Esophagus muscularis mucosa (tissue), 4 donors: ENCODE measurements at regions not wholly inside any gene's neighbourhood (a gene's known extent, or its start where the extent isn't known, plus 50 kb on each side); places are given as distances from the start of the nearest gene placed in this dataset.

ENCODE experiments used
- EP300 ChIP-seq: sonication (generic); formaldehyde crosslinking; IDR thresholded peaks from one replicate; pipeline ENCODE4 v1.6.1; 2017; ENCODE audit warnings: antibody characterized with exemption
- POLR2A ChIP-seq: fragments of 450-650 bp; IDR thresholded peaks from one replicate; pipeline ENCODE4 v1.6.1; 2017; ENCODE audit warnings: antibody characterized with exemption, moderate library complexity, mild to moderate bottlenecking, low read depth
- POLR2AphosphoS5 ChIP-seq, 2 donors: sonication (generic); formaldehyde crosslinking; IDR thresholded peaks; one replicate each; pipeline ENCODE4 v1.6.1; 2017; ENCODE audit warnings: antibody characterized with exemption in 2 of 2
- TF ChIP-seq, protein P1 (sequence below), 3 experiments: fragments of 200-600 bp in 2 of 3; fragments of 450-650 bp in 1 of 3; sonication (generic) in 2 of 3; IDR thresholded peaks; one replicate each; pipeline ENCODE4 v1.5.1; 2017 to 2019; ENCODE audit warnings: antibody characterized with exemption in 3 of 3, mild to moderate bottlenecking in 2 of 3, moderate library complexity in 1 of 3

DNA sequence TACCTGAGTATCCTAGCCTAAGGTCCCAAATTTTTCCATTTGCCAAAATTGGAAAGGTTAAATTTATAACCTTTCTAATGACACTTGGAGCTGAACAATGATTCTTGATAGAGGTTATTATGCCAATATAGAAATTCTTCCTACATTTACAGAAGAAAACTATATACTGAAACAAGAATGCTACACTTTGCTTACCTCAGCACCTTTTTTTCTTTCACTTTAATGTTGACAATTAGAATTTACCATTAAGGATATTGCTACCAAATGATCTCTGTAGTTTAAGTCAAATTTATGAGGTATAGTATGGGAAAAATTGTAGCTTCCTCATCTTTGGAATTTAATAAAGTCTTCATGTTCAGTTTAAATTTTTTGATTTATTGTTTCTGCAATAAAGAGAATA is 577.0 kb downstream of the NR4A2 start:
- TF ChIP-seq POLR2A (no peak), EP300 (no peak), POLR2AphosphoS5 (IDR thresholded peaks at IDR 0.05) (no peak)
- TF ChIP-seq, protein P1, sequence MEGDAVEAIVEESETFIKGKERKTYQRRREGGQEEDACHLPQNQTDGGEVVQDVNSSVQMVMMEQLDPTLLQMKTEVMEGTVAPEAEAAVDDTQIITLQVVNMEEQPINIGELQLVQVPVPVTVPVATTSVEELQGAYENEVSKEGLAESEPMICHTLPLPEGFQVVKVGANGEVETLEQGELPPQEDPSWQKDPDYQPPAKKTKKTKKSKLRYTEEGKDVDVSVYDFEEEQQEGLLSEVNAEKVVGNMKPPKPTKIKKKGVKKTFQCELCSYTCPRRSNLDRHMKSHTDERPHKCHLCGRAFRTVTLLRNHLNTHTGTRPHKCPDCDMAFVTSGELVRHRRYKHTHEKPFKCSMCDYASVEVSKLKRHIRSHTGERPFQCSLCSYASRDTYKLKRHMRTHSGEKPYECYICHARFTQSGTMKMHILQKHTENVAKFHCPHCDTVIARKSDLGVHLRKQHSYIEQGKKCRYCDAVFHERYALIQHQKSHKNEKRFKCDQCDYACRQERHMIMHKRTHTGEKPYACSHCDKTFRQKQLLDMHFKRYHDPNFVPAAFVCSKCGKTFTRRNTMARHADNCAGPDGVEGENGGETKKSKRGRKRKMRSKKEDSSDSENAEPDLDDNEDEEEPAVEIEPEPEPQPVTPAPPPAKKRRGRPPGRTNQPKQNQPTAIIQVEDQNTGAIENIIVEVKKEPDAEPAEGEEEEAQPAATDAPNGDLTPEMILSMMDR (IDR thresholded peaks at IDR 0.05), result no peak
